ENCODE measurements at regions not wholly inside any gene's neighbourhood (a gene's known extent, or its start where the extent isn't known, plus 50 kb on each side); places are given as distances from the start of the nearest gene placed in this dataset.
A peak's percentile ranks its signal among the peaks of the same experiment; 100 is the strongest.
"Not testable (repeated sequence)": the region's sequence is repeated elsewhere in the genome, so short reads cannot be mapped to it uniquely, and the experiment has no call there.

DNA sequence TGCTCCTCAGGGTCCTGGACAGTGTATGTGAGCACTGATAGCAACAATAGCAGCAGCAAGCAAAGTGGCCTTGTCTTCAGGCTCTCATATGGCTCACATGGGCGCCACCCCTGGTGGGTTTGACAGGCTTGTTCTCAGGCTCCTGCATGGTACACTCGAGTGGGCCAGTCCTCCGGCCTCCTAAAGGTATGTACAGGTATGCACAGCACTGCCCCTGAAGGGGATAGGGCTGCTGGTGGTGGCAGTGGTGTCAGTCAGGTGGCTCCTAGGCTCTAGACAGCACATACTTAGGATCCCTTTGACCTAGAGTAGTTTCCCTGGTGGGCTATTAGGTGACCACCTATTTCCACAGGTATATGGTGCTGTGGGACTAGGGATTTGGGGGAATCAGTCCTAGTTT lies 79.8 kb downstream of the LGALS9B start:
- not testable (repeated sequence) for H3K27ac ChIP-seq (replicated peaks); DNase-seq (ENCODE audit: low read depth in 1 of 2, low spot score in 1 of 2); H3K4me3 ChIP-seq (replicated peaks; ENCODE audit: insufficient read depth, low read length); H3K27me3 ChIP-seq (ENCODE audit: insufficient read depth, poor library complexity, severe bottlenecking)

DNA sequence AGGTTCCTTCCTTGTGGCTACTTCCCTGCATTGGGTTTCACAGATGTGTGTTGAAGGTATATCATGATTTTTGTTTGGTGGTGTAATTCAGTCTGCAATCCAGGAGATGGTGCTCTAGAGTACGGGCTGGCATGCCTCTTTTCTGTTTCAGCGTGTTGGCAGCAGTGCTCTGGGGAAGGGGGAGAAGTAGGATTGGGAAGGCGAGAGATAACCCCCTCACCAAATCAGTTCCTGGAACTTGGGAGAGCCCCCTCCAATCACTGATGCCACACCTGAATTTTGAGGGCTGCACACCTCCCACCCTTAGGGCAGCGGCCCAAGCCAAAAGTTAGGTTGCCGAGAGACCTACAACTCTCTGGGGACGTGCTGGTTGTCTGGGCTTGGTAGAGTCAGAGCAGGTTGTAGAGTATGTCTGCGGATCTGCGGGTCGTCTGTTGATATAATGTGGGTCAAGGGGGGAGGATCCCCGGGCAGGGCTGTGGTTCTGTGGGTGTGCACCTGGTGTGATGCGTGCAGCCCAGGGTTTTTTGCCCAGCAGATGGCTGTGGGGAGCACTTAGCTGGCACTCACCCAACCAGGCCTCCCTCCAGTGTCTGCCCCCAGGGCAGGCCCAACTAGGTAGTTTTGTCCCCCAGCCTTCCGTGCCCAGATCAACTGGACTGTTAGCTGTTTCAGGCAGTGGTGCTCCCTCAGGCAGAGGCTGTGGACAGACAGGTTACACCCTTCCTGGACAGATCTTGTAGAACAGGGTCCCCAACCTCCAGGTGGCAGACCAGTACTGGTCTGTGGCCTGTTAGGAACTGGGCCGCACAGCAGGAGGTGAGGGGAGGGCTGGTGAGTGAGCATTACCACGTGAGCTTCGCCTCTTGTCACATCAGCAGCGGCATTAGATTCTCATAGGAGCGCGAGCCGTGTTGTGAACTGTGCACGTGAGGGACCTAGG lies 85.7 kb downstream of the LGALS9B start:
- H3K27ac ChIP-seq (replicated peaks); H3K4me3 ChIP-seq (replicated peaks; ENCODE audit: insufficient read depth, low read length); H3K27me3 ChIP-seq (ENCODE audit: insufficient read depth, poor library complexity, severe bottlenecking): not testable (repeated sequence)
- DNase-seq (ENCODE audit: low read depth in 1 of 2, low spot score in 1 of 2): peak in 1 of 2 experiments; percentile 18

DNA sequence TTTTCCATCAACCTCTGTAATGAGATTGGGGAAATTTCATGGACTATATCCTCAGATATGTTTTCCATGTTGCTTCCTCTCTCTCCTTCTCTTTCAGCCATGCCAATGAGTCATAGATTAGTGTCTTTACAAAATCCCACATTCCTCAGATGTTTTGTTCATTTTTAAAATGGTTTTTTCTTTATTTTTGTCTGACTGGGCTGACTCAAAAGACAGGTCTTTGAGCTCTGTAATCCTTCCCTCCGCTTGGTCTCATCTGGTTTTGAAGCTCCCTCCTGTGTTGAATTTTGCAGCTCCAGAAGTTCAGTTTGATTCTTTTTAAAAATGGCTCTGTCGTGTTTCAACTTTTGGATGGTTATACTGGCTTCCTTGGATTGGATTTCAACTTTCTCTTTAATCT lies 86.7 kb downstream of the LGALS9B start:
- H3K4me3 ChIP-seq (replicated peaks; ENCODE audit: insufficient read depth, low read length); H3K27me3 ChIP-seq (ENCODE audit: insufficient read depth, poor library complexity, severe bottlenecking); DNase-seq (ENCODE audit: low read depth in 1 of 2, low spot score in 1 of 2); H3K27ac ChIP-seq (replicated peaks): not testable (repeated sequence)

DNA sequence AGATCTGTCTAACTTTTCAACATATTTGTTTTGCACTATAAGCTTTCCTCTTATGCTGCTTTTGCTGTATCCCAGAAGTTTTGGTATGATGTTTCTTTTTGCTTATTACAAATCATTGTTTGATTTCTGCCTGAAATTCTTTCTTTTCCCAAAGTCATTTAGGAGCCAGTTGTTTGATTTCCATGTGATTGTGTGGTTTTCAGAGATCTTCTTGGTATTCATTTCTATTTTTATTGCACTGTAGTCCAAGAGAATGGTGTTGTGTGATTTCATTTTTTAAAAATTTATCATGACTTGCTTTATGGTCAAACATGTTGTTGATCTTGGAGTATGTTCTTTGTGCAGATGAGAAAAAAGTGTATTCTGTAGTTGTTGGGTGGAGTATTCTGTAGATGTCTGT lies 88.1 kb downstream of the LGALS9B start:
- not testable (repeated sequence) for H3K4me3 ChIP-seq (replicated peaks; ENCODE audit: insufficient read depth, low read length); H3K27me3 ChIP-seq (ENCODE audit: insufficient read depth, poor library complexity, severe bottlenecking); H3K27ac ChIP-seq (replicated peaks); DNase-seq (ENCODE audit: low read depth in 1 of 2, low spot score in 1 of 2)

DNA sequence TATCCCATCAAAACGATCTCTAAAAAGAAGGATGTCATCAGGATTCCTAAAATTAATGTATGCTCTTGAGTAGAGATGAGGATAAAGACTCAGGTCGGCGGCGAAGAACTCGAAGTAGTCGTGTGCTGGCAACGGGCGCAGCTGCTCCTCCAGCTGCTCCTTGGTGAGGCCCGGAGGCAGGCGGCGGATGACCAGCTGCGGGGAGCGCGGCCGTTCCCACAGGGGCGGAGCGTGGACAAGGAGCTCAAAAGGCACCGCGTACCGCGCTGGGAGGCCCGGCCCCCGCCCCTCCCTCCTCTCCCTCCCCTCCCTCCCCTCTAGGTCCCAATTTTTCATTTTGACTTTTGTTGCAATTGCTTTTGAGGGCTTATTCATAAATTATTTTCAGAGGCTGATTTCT lies 90.7 kb downstream of the LGALS9B start:
- not testable (repeated sequence) for H3K27me3 ChIP-seq (ENCODE audit: insufficient read depth, poor library complexity, severe bottlenecking); H3K4me3 ChIP-seq (replicated peaks; ENCODE audit: insufficient read depth, low read length); DNase-seq (ENCODE audit: low read depth in 1 of 2, low spot score in 1 of 2); H3K27ac ChIP-seq (replicated peaks)

DNA sequence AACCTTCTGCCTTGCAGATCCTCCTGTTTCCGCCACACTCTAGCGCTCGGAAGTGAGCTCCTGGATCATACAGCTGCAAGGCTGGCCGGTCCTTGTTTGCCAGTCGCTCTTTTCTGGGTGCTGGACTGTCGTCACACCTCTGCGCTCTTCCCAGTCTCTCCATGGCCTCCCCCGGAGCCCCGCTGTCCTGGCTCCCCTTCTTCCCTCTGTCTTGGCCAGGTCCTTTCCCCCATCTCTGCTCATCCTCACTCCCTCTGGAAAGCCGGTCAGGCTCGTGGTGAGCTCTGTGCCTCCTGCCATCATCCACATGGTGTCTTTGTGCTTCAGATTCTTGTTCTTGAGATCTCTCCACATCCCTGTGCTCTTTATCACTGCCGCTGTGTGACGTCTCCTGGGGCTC lies 91.6 kb downstream of the LGALS9B start:
- not testable (repeated sequence) for H3K27me3 ChIP-seq (ENCODE audit: insufficient read depth, poor library complexity, severe bottlenecking); H3K27ac ChIP-seq (replicated peaks); DNase-seq (ENCODE audit: low read depth in 1 of 2, low spot score in 1 of 2); H3K4me3 ChIP-seq (replicated peaks; ENCODE audit: insufficient read depth, low read length)

Data from HL-60 (cell line).